SH-SY5Y (cell line): ENCODE measurements at regions not wholly inside any gene's neighbourhood (a gene's known extent, or its start where the extent isn't known, plus 50 kb on each side); places are given as distances from the start of the nearest gene placed in this dataset.

Source experiments
- GATA2 ChIP-seq: IDR thresholded peaks from 2 replicates; pipeline ENCODE4 v1.6.1; 2011; ENCODE audit warnings: mild to moderate bottlenecking, low read depth, low read length
- GATA3 ChIP-seq: IDR thresholded peaks from 2 replicates; pipeline ENCODE4 v1.6.1; 2011; ENCODE audit warnings: low read depth, mild to moderate bottlenecking, low read length, moderate library complexity

GRCh38 chr10:59079386-59080226 lies 96.8 kb upstream of the PHYHIPL start:
- TF ChIP-seq GATA2 (no peak), GATA3 (no peak)
